ENCODE measurements at regions not wholly inside any gene's neighbourhood (a gene's known extent, or its start where the extent isn't known, plus 50 kb on each side); places are given as distances from the start of the nearest gene placed in this dataset.

- TF ChIP-seq AFF4 (CRISPR knock-in tag; IDR thresholded peaks at IDR 0.05; ENCODE audit: borderline replicate concordance) (no peak), MYBL2 (CRISPR knock-in tag; IDR thresholded peaks at IDR 0.05) (no peak), PRDM15 (CRISPR knock-in tag; IDR thresholded peaks at IDR 0.05) (no peak), RORB (CRISPR knock-in tag; IDR thresholded peaks at IDR 0.05) (no peak), ZSCAN18 (CRISPR knock-in tag; IDR thresholded peaks at IDR 0.05) (no peak), FOXP1 (CRISPR knock-in tag; IDR thresholded peaks at IDR 0.05; ENCODE audit: borderline replicate concordance) (no peak)
- TF ChIP-seq, protein P1, sequence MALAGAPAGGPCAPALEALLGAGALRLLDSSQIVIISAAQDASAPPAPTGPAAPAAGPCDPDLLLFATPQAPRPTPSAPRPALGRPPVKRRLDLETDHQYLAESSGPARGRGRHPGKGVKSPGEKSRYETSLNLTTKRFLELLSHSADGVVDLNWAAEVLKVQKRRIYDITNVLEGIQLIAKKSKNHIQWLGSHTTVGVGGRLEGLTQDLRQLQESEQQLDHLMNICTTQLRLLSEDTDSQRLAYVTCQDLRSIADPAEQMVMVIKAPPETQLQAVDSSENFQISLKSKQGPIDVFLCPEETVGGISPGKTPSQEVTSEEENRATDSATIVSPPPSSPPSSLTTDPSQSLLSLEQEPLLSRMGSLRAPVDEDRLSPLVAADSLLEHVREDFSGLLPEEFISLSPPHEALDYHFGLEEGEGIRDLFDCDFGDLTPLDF (CRISPR knock-in tag; IDR thresholded peaks at IDR 0.05) = no peak
Measured at GRCh38 chr6:14616656-14617055, 499.1 kb downstream of the CD83 start (continued).

DNA sequence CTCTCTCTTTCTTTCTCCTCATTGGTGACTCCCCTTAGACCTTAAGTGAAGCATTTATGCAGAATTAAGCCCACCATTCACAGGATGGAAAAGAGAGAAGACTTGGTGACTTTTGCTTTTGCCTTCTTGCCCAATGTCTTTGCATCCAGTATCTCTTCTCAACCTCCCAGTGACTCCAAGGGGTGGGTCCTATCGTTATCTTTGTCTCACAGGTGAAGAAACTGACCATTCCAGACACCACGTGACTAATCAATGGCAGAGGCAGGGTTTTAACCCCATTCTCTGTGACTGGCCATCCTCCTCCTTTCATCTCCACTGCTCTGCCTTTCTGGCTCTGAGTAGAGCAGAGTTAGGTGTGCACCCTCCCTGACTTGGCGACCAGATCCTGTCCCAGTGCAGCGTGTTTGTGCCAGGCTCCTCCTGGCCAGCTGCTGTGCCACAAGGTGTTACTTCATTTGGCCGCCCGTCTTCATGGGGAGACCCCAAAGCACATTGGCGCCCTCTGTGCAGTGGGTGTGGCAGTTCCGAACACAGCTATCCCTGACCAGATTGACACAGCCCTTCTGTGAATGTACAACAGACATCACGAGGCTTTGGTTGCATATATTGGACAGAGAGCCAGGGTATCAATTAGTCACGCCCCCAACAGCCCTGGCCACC is 501.3 kb downstream of the CD83 start:
- no peak overlapping the region for H3K4me3 Mint-ChIP-seq
- ATAC-seq (no peak), DNase-seq (ENCODE audit: low spot score) (no peak)
- H3K36me3 Mint-ChIP-seq = peaks cover 20% of the 10 kb centered on the region
- H3K27me3 Mint-ChIP-seq (ENCODE audit: low read depth) = no peaks in the 10 kb centered on the region
- CTCF ChIA-PET = no interaction called here
- H3K9me3 Mint-ChIP-seq = peaks cover 23% of the 10 kb centered on the region
- peaks cover 33% of the 10 kb centered on the region for H3K4me1 Mint-ChIP-seq
- TF ChIP-seq MXD4 (CRISPR knock-in tag; IDR thresholded peaks at IDR 0.05; ENCODE audit: borderline replicate concordance) (no peak), NR3C1 (CRISPR knock-in tag; conservative IDR thresholded peaks at IDR 0.05; ENCODE audit: low read depth) (no peak), ZNF121 (CRISPR knock-in tag; IDR thresholded peaks at IDR 0.05) (no peak), HMGA2 (CRISPR knock-in tag; IDR thresholded peaks at IDR 0.05) (no peak), IRF1 (CRISPR knock-in tag; IDR thresholded peaks at IDR 0.05) (no peak)
- H3K27ac Mint-ChIP-seq = no peak overlapping the region
- POLR2A ChIA-PET = no interaction called here

DNA sequence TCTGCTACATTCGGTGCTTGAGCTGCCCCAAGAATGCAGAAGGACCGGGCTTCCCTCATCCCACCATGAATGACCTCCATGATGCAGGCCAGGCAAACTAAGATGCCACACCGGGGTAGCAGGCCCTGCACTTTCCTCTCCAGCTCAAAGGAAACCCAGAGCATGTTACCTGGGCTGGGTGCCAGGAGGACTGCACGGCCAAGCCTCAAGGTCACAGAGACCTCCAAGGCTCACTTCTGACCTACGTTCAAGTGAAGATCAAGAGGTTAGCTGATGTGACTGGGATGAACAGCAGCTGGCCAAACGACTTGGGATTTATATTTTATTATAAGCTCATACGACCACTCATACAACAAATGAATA is 501.8 kb downstream of the CD83 start:
- TF ChIP-seq FOXP1 (CRISPR knock-in tag; IDR thresholded peaks at IDR 0.05; ENCODE audit: borderline replicate concordance) (no peak), CREB1 (CRISPR knock-in tag; IDR thresholded peaks at IDR 0.05) (no peak), JUN (CRISPR knock-in tag; IDR thresholded peaks at IDR 0.05) (no peak)
- no peak overlapping the region for H3K27ac Mint-ChIP-seq
- ChIA-PET POLR2A (no interaction called here), CTCF (no interaction called here)
- no peak for ATAC-seq
- no peak overlapping the region for H3K4me3 Mint-ChIP-seq
- peaks cover 23% of the 10 kb centered on the region for H3K9me3 Mint-ChIP-seq
- H3K4me1 Mint-ChIP-seq = peaks cover 38% of the 10 kb centered on the region
- peaks cover 20% of the 10 kb centered on the region for H3K36me3 Mint-ChIP-seq
- no peaks in the 10 kb centered on the region for H3K27me3 Mint-ChIP-seq (ENCODE audit: low read depth)
- DNase-seq (ENCODE audit: low spot score) = no peak
